GM23338 (cell line): ENCODE measurements at regions not wholly inside any gene's neighbourhood (a gene's known extent, or its start where the extent isn't known, plus 50 kb on each side); places are given as distances from the start of the nearest gene placed in this dataset.

Experiments used
- ATAC-seq: fragments of 200-7000 bp; cut with Tn5 transposase; 3 replicates; pipeline ENCODE4 v1.9.1; 2020
- DNase-seq: peaks from one replicate; pipeline ENCODE4 v3.0.0-alpha.2; 2015; ENCODE audit warnings: low spot score
- H2AFZ ChIP-seq: fragments of 200-600 bp; sonication (generic); 2 replicates; pipeline ENCODE4 v1.8.0; 2016; ENCODE audit warnings: antibody characterized with exemption, mild to moderate bottlenecking, moderate library complexity
- H3F3A ChIP-seq: fragments of 200-600 bp; sonication (generic); replicated peaks from 2 replicates; pipeline ENCODE4 v1.8.0; 2017; ENCODE audit warnings: antibody characterized with exemption, mixed run types, low read depth
- H3K27ac ChIP-seq: fragments of 200-600 bp; sonication (generic); 2 replicates; pipeline ENCODE4 v1.6.1; 2016; ENCODE audit warnings: low read depth
- H3K27me3 ChIP-seq: fragments of 200-600 bp; sonication (generic); 2 replicates; pipeline ENCODE4 v1.8.0; 2016; ENCODE audit warnings: mild to moderate bottlenecking, mixed run types, moderate library complexity; ENCODE audit not compliant: insufficient read depth
- H3K36me3 ChIP-seq: fragments of 200-600 bp; sonication (generic); 2 replicates; pipeline ENCODE4 v1.8.0; 2016; ENCODE audit warnings: mild to moderate bottlenecking; ENCODE audit not compliant: insufficient read depth
- H3K4me1 ChIP-seq: fragments of 200-600 bp; sonication (generic); 2 replicates; pipeline ENCODE4 v1.8.0; 2016; ENCODE audit warnings: mild to moderate bottlenecking, moderate library complexity; ENCODE audit not compliant: insufficient read depth
- H3K4me2 ChIP-seq: fragments of 200-600 bp; sonication (generic); 2 replicates; pipeline ENCODE4 v1.7.1; 2017; ENCODE audit warnings: mixed run types
- H3K4me3 ChIP-seq: fragments of 200-600 bp; sonication (generic); 2 replicates; pipeline ENCODE4 v1.6.1; 2016; ENCODE audit warnings: mixed run types
- H3K79me2 ChIP-seq: fragments of 200-600 bp; sonication (generic); replicated peaks from 2 replicates; pipeline ENCODE4 v1.8.0; 2017; ENCODE audit warnings: mild to moderate bottlenecking; ENCODE audit not compliant: insufficient read depth
- H3K9me2 ChIP-seq: fragments of 200-600 bp; sonication (generic); 2 replicates; pipeline ENCODE4 v1.8.0; 2017; ENCODE audit not compliant: insufficient read depth
- H4K20me1 ChIP-seq: fragments of 200-600 bp; sonication (generic); replicated peaks from 2 replicates; pipeline ENCODE4 v1.8.0; 2017; ENCODE audit warnings: mild to moderate bottlenecking; ENCODE audit not compliant: insufficient read depth
- H3K27ac Mint-ChIP-seq: 2 replicates; pipeline ENCODE4 v1.8.0; 2020; ENCODE audit warnings: inconsistent platforms, mild to moderate bottlenecking, moderate library complexity, mixed read lengths
- H3K27me3 Mint-ChIP-seq: 3 replicates; pipeline ENCODE4 v1.8.0; 2022; ENCODE audit warnings: low read depth, mild to moderate bottlenecking, moderate library complexity, mixed read lengths, inconsistent platforms; ENCODE audit not compliant: insufficient read depth, poor library complexity
- H3K36me3 Mint-ChIP-seq: 3 replicates; pipeline ENCODE4 v1.8.0; 2021; ENCODE audit warnings: low read depth, mild to moderate bottlenecking, inconsistent platforms, moderate library complexity, mixed read lengths
- H3K4me1 Mint-ChIP-seq: 3 replicates; pipeline ENCODE4 v1.8.0; 2020; ENCODE audit warnings: mild to moderate bottlenecking, inconsistent platforms, mixed read lengths
- H3K4me3 Mint-ChIP-seq: 3 replicates; pipeline ENCODE4 v1.8.0; 2021; ENCODE audit warnings: moderate library complexity, mild to moderate bottlenecking, inconsistent platforms, mixed read lengths
- H3K9me3 Mint-ChIP-seq: 3 replicates; pipeline ENCODE4 v1.8.0; 2020; ENCODE audit warnings: moderate library complexity, mild to moderate bottlenecking, inconsistent platforms, mixed read lengths
- CTCF ChIP-seq, 2 experiments: fragments of 200-600 bp in 1 of 2; sonication (generic) in 1 of 2; conservative IDR thresholded peaks; 2 replicates each; pipeline versions ENCODE4 v1.5.1 to v1.6.1; 2016 to 2017; ENCODE audit warnings: antibody characterized with exemption in 2 of 2, low read depth in 2 of 2, mild to moderate bottlenecking in 2 of 2, moderate library complexity in 1 of 2
- EZH2phosphoT487 ChIP-seq: fragments of 200-600 bp; sonication (generic); IDR thresholded peaks from one replicate; pipeline ENCODE4 v1.8.1; 2018; ENCODE audit warnings: antibody characterized with exemption; ENCODE audit not compliant: unreplicated experiment
- NANOG ChIP-seq: IDR thresholded peaks from 2 replicates; pipeline ENCODE4 v1.6.1; 2016; ENCODE audit warnings: antibody characterized with exemption, borderline replicate concordance
- POLR2AphosphoS5 ChIP-seq: IDR thresholded peaks from 2 replicates; pipeline ENCODE4 v1.6.1; 2016; ENCODE audit warnings: antibody characterized with exemption, low read depth
- STAT1 ChIP-seq: IDR thresholded peaks from one replicate; pipeline ENCODE4 v1.6.1; 2016; ENCODE audit warnings: antibody characterized with exemption; ENCODE audit not compliant: unreplicated experiment
- ZNF114 ChIP-seq: fragments of 250-450 bp; sonication (Bioruptor Pico); IDR thresholded peaks from 2 replicates; pipeline ENCODE4 v1.5.0; 2020; ENCODE audit warnings: mild to moderate bottlenecking, moderate library complexity
- ZNF462 ChIP-seq: fragments of 250-450 bp; sonication (Bioruptor Pico); IDR thresholded peaks from 2 replicates; pipeline ENCODE4 v1.5.0; 2020; ENCODE audit warnings: mild to moderate bottlenecking, moderate library complexity

- TF ChIP-seq EZH2phosphoT487 = no peak
These were observed 319.0 kb upstream of the SOX11 start (continued) for GRCh38 chr2:5373200-5373599.

- peaks cover 29% of the 10 kb centered on the region for H3K4me1 Mint-ChIP-seq
- DNase-seq (no peak), ATAC-seq (no peak)
- Histone ChIP-seq H4K20me1 (no peaks in the 10 kb centered on the region), H3K36me3 (no peaks in the 10 kb centered on the region), H3K79me2 (no peaks in the 10 kb centered on the region), H3K9me2 (no peaks in the 10 kb centered on the region), H3K4me3 (no peak overlapping the region), H3F3A (no peaks in the 10 kb centered on the region), H2AFZ (no peak overlapping the region), H3K4me1 (peaks cover 29% of the 10 kb centered on the region), H3K27me3 (no peaks in the 10 kb centered on the region), H3K4me2 (no peak overlapping the region), H3K27ac (no peak overlapping the region)
- H3K4me3 Mint-ChIP-seq = no peak overlapping the region
- H3K36me3 Mint-ChIP-seq = peaks cover 7% of the 10 kb centered on the region
- peaks cover 75% of the 10 kb centered on the region for H3K9me3 Mint-ChIP-seq
- H3K27me3 Mint-ChIP-seq = no peaks in the 10 kb centered on the region
- no peak overlapping the region for H3K27ac Mint-ChIP-seq
- no peak for TF ChIP-seq CTCF (conservative IDR thresholded peaks at IDR 0.05; ENCODE audit: low read depth in 2 of 2)
- no peak for TF ChIP-seq POLR2AphosphoS5
- TF ChIP-seq ZNF462 (CRISPR knock-in tag) = no peak
- no peak for TF ChIP-seq STAT1
- TF ChIP-seq NANOG = no peak
- no peak for TF ChIP-seq ZNF114 (CRISPR knock-in tag)
These were observed 317.4 kb upstream of the SOX11 start for GRCh38 chr2:5374762-5375161.
